H1 (cell line): ENCODE measurements at regions not wholly inside any gene's neighbourhood (a gene's known extent, or its start where the extent isn't known, plus 50 kb on each side); places are given as distances from the start of the nearest gene placed in this dataset.

Experiments used
- EP300 ChIP-seq, 2 experiments: IDR thresholded peaks; 1 replicate in 1 of 2; 2 replicates in 1 of 2; pipeline ENCODE4 v1.6.1; 2011 to 2012; ENCODE audit warnings: low read depth in 2 of 2, low read length in 2 of 2, mild to moderate bottlenecking in 2 of 2, borderline replicate concordance in 1 of 2, inconsistent platforms in 1 of 2, moderate library complexity in 1 of 2
- HDAC2 ChIP-seq, 2 experiments: fragments of 300-600 bp in 1 of 2; sonication (generic) in 1 of 2; IDR thresholded peaks; 2 replicates each; pipeline ENCODE4 v1.6.1; 2011 to 2012; ENCODE audit warnings: low read depth in 2 of 2, low read length in 2 of 2, mild to moderate bottlenecking in 2 of 2, moderate library complexity in 2 of 2, borderline replicate concordance in 1 of 2, inconsistent platforms in 1 of 2
- KDM1A ChIP-seq: fragments of 200-600, 300-600 bp; sonication (generic); IDR thresholded peaks from 2 replicates; pipeline ENCODE4 v1.7.1; 2016; ENCODE audit warnings: mild to moderate bottlenecking, low read length, borderline replicate concordance
- POLR2AphosphoS5 ChIP-seq: IDR thresholded peaks from 2 replicates; pipeline ENCODE4 v1.6.1; 2011; ENCODE audit warnings: low read depth, low read length
- RNF2 ChIP-seq: fragments of 200-900, 300-1000 bp; sonication (generic); IDR thresholded peaks from 2 replicates; pipeline ENCODE4 v1.7.1; 2016; ENCODE audit warnings: borderline replicate concordance, low read depth, mild to moderate bottlenecking, antibody characterized with exemption, low read length; ENCODE audit not compliant: poor library complexity, severe bottlenecking; ENCODE audit errors: missing control alignments
- SP1 ChIP-seq: IDR thresholded peaks from 2 replicates; pipeline ENCODE4 v1.6.1; 2011; ENCODE audit warnings: low read depth, low read length
- SRF ChIP-seq: IDR thresholded peaks from 2 replicates; pipeline ENCODE4 v1.6.1; 2011; ENCODE audit warnings: mild to moderate bottlenecking, low read depth, low read length, moderate library complexity
- SUZ12 ChIP-seq: fragments of 200-600 bp; sonication (generic); IDR thresholded peaks from 2 replicates; pipeline ENCODE4 v1.6.1; 2012; ENCODE audit warnings: mild to moderate bottlenecking, inconsistent platforms, low read length, moderate library complexity, mixed read lengths
- TAF1 ChIP-seq: IDR thresholded peaks from 2 replicates; pipeline ENCODE4 v1.6.1; 2011; ENCODE audit warnings: mild to moderate bottlenecking, low read depth, low read length
- TAF7 ChIP-seq: optimal IDR thresholded peaks from 2 replicates; pipeline ENCODE3; 2011; ENCODE audit warnings: low read depth, mild to moderate bottlenecking, inconsistent platforms, low read length, moderate library complexity, borderline replicate concordance
- TCF12 ChIP-seq: IDR thresholded peaks from 2 replicates; pipeline ENCODE4 v1.6.1; 2011; ENCODE audit warnings: low read depth, mild to moderate bottlenecking, low read length
- TEAD4 ChIP-seq: IDR thresholded peaks from 2 replicates; pipeline ENCODE4 v1.6.1; 2012; ENCODE audit warnings: low read depth, low read length, inconsistent platforms, mixed read lengths
- ZNF274 ChIP-seq: IDR thresholded peaks from 2 replicates; pipeline ENCODE4 v1.7.0; 2012; ENCODE audit warnings: low read length, borderline replicate concordance; ENCODE audit errors: extremely low read depth

DNA sequence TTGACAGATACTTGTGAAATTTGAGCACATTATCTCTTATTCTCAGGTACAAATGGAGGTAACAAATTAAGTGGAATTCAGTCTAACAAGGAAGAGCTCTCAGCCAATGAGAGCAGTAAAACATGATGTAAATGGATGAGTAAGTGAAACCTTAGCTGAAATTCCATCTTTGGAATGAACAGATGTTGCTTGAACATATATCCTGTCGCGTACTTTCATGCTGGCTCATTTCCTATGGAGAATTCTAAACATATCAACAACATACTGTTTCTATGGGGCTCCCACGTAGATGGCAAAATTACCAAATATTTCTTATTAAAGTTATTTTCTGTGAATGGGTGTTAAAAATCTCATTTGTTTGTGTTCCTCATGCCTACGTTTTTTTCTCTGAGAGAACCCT is 256.3 kb upstream of the LINC00305 start (continued):
- TF ChIP-seq TAF1 = no peak
- no peak for TF ChIP-seq TAF7
- TF ChIP-seq TEAD4 = no peak
- TF ChIP-seq POLR2AphosphoS5 = no peak
- TF ChIP-seq TCF12 = no peak
- TF ChIP-seq EP300 (IDR thresholded peaks at IDR 0.05; ENCODE audit: borderline replicate concordance in 1 of 2, low read depth in 2 of 2, low read length in 2 of 2) = no peak
- no peak for TF ChIP-seq RNF2
- TF ChIP-seq SRF = no peak
- no peak for TF ChIP-seq HDAC2 (IDR thresholded peaks at IDR 0.05; ENCODE audit: borderline replicate concordance in 1 of 2, low read depth in 2 of 2, low read length in 2 of 2)
- no peak for TF ChIP-seq ZNF274
- TF ChIP-seq SP1 = no peak
- no peak for TF ChIP-seq KDM1A
- TF ChIP-seq SUZ12 = no peak
